WTC11 (cell line): ENCODE measurements at regions not wholly inside any gene's neighbourhood (a gene's known extent, or its start where the extent isn't known, plus 50 kb on each side); places are given as distances from the start of the nearest gene placed in this dataset.

ENCODE experiments used
- ATAC-seq: fragments of 200-7000 bp; cut with Tn5 transposase; 2 replicates; pipeline ENCODE4 v1.10.0; 2021; ENCODE audit warnings: mild to moderate bottlenecking, moderate library complexity
- CTCF ChIA-PET: fragments of 300-600 bp; sonication (Branson Sonifier 250); formaldehyde crosslinking; loops from one replicate; lab custom pipeline; 2021; ENCODE audit warnings: antibody characterized with exemption; lab: Charles Lee
- POLR2A ChIA-PET: fragments of 350-600 bp; sonication (Branson Sonifier 250); formaldehyde crosslinking; loops from one replicate; lab custom pipeline; 2021; ENCODE audit warnings: antibody characterized with exemption; lab: Charles Lee
- DNase-seq: peaks from one replicate; pipeline ENCODE4 v3.0.0; 2021; ENCODE audit warnings: low spot score
- H3K27ac Mint-ChIP-seq: 2 replicates; pipeline ENCODE4 v1.8.0; 2021; ENCODE audit warnings: mixed read lengths
- H3K27me3 Mint-ChIP-seq: 2 replicates; pipeline ENCODE4 v1.8.0; 2021; ENCODE audit warnings: low read depth, mild to moderate bottlenecking, moderate library complexity, mixed read lengths
- H3K36me3 Mint-ChIP-seq: 2 replicates; pipeline ENCODE4 v1.8.0; 2021; ENCODE audit warnings: mixed read lengths
- H3K4me1 Mint-ChIP-seq: 2 replicates; pipeline ENCODE4 v1.8.0; 2022; ENCODE audit warnings: mixed read lengths
- H3K4me3 Mint-ChIP-seq: 2 replicates; pipeline ENCODE4 v1.8.0; 2021; ENCODE audit warnings: mild to moderate bottlenecking, moderate library complexity, mixed read lengths
- H3K9me3 Mint-ChIP-seq: 2 replicates; pipeline ENCODE4 v1.8.0; 2021; ENCODE audit warnings: mixed read lengths
- CREB1 ChIP-seq: sonication (generic); formaldehyde crosslinking; IDR thresholded peaks from 2 replicates; pipeline ENCODE4 v1.8.0; 2023; ENCODE audit warnings: mild to moderate bottlenecking, missing genetic modification reagents
- CTCF ChIP-seq: fragments of 200-600 bp; IDR thresholded peaks from 2 replicates; pipeline ENCODE4 v1.8.0; 2022; ENCODE audit warnings: antibody characterized with exemption
- FOXP1 ChIP-seq: sonication (generic); formaldehyde crosslinking; IDR thresholded peaks from 2 replicates; pipeline ENCODE4 v1.8.0; 2022; ENCODE audit warnings: missing genetic modification reagents, mild to moderate bottlenecking, moderate library complexity, borderline replicate concordance
- FOXP4 ChIP-seq: sonication (generic); formaldehyde crosslinking; IDR thresholded peaks from 2 replicates; pipeline ENCODE4 v1.8.0; 2022; ENCODE audit warnings: mild to moderate bottlenecking, missing genetic modification reagents
- HMGA2 ChIP-seq: fragments of 250-450 bp; sonication (Bioruptor Pico); IDR thresholded peaks from 2 replicates; pipeline ENCODE4 v1.4.0; 2021; ENCODE audit warnings: mild to moderate bottlenecking, moderate library complexity
- IRF1 ChIP-seq: sonication (generic); formaldehyde crosslinking; IDR thresholded peaks from 2 replicates; pipeline ENCODE4 v1.8.0; 2023; ENCODE audit warnings: missing genetic modification reagents
- NFATC4 ChIP-seq: fragments of 250-450 bp; sonication (Bioruptor Pico); IDR thresholded peaks from 2 replicates; pipeline ENCODE4 v1.9.0; 2021; ENCODE audit warnings: mild to moderate bottlenecking
- NFE2L1 ChIP-seq: sonication (generic); formaldehyde crosslinking; IDR thresholded peaks from 2 replicates; pipeline ENCODE4 v1.8.1; 2023; ENCODE audit warnings: missing genetic modification reagents
- NR3C1 ChIP-seq: sonication (generic); formaldehyde crosslinking; conservative IDR thresholded peaks from 2 replicates; pipeline ENCODE4 v1.8.1; 2023; ENCODE audit warnings: low read depth, mild to moderate bottlenecking, missing genetic modification reagents
- RELA ChIP-seq: sonication (generic); formaldehyde crosslinking; IDR thresholded peaks from 2 replicates; pipeline ENCODE4 v1.8.1; 2022; ENCODE audit warnings: missing genetic modification reagents, mild to moderate bottlenecking, borderline replicate concordance
- TEAD1 ChIP-seq: sonication (generic); formaldehyde crosslinking; IDR thresholded peaks from 2 replicates; pipeline ENCODE4 v1.8.0; 2022; ENCODE audit warnings: mild to moderate bottlenecking, missing genetic modification reagents
- TEAD4 ChIP-seq: sonication (generic); formaldehyde crosslinking; IDR thresholded peaks from 2 replicates; pipeline ENCODE4 v1.8.0; 2022; ENCODE audit warnings: mild to moderate bottlenecking, missing genetic modification reagents
- TP53 ChIP-seq: sonication (generic); formaldehyde crosslinking; IDR thresholded peaks from 2 replicates; pipeline ENCODE4 v1.8.1; 2023; ENCODE audit warnings: mild to moderate bottlenecking, missing genetic modification reagents
- ZNF232 ChIP-seq: sonication (generic); formaldehyde crosslinking; IDR thresholded peaks from 2 replicates; pipeline ENCODE4 v1.8.0; 2022; ENCODE audit warnings: mild to moderate bottlenecking, missing genetic modification reagents
- ZNF396 ChIP-seq: fragments of 250-450 bp; sonication (Bioruptor Pico); IDR thresholded peaks from 2 replicates; pipeline ENCODE4 v1.8.0; 2021; ENCODE audit warnings: mild to moderate bottlenecking, moderate library complexity, borderline replicate concordance
- ZNF671 ChIP-seq: fragments of 250-450 bp; sonication (Bioruptor Pico); IDR thresholded peaks from 2 replicates; pipeline ENCODE4 v1.8.0; 2021; ENCODE audit warnings: mild to moderate bottlenecking
- TF ChIP-seq, protein P1 (sequence below): fragments of 250-450 bp; sonication (Bioruptor Pico); IDR thresholded peaks from 2 replicates; pipeline ENCODE4 v1.9.0; 2021; ENCODE audit warnings: moderate library complexity, mild to moderate bottlenecking, inconsistent platforms, borderline replicate concordance
- TF ChIP-seq, protein P2 (sequence below): fragments of 250-450 bp; sonication (Bioruptor Pico); IDR thresholded peaks from 2 replicates; pipeline ENCODE4 v1.9.0; 2021; ENCODE audit warnings: mild to moderate bottlenecking
- TF ChIP-seq, protein P3 (sequence below): fragments of 250-450 bp; sonication (Bioruptor Pico); IDR thresholded peaks from 2 replicates; pipeline ENCODE4 v2.1.2; 2022; ENCODE audit warnings: mild to moderate bottlenecking, moderate library complexity
- TF ChIP-seq, protein P4 (sequence below): fragments of 250-450 bp; sonication (Bioruptor Pico); IDR thresholded peaks from 2 replicates; pipeline ENCODE4 v1.9.0; 2021; ENCODE audit warnings: mild to moderate bottlenecking, borderline replicate concordance

GRCh38 chr4:36775544-36775943, 469.0 kb upstream of the NWD2 start (continued):
- TF ChIP-seq NR3C1 (CRISPR knock-in tag) (no peak), IRF1 (CRISPR knock-in tag) (no peak)
- TF ChIP-seq, all 79 proteins: peak for 0

DNA sequence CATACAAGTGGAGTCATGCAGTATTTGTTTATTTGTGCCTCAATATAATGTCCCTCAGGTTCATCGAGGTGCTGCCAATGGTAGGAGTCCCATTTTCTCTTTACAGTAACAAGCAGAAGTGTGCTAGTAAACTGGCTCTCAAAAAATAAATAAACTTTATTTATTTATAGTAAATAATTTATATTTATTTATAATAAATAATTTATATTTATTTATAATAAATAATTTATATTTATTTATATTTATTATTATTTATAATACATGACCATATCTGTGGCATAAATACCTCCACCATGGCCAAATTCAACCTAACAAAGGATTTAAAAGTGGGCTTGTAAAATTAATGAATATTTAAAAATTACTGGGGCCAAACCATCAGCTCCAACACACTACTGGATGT, 464.9 kb upstream of the NWD2 start:
- Mint-ChIP-seq H3K27ac (no peak overlapping the region), H3K36me3 (no peaks in the 10 kb centered on the region), H3K4me1 (peaks cover 8% of the 10 kb centered on the region; the same call in 1 of the 2 replicates), H3K27me3 (no peaks in the 10 kb centered on the region; the same call in 1 of the 2 replicates), H3K9me3 (peaks cover 4% of the 10 kb centered on the region; the same call in 1 of the 2 replicates), H3K4me3 (no peak overlapping the region)
- TF ChIP-seq HMGA2, result peak; percentile 93
- no peak for TF ChIP-seq TP53
- DNase-seq, result no peak
- CTCF ChIA-PET, result no interaction called here
- POLR2A ChIA-PET, result no interaction called here
- no peak for ATAC-seq

DNA sequence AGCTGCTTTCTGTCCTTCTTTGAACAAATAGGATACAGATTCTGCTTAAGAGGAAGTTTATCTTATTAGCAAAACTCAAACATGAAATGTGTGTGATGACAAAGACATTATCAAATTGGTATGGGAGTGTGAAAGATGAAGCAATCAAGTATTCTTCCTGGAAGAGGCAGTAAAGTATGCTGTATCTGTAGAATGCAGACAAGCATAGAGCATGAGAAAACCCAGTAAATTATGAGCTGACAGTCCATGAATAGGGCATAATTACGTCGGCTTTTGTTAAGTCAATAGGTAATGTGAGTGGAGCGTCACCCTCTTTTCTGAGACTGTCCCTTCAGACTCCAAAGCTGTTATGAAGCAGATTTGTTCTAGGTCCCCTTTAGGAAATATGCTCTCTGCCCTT, 458.6 kb upstream of the NWD2 start:
- ATAC-seq, result no peak
- CTCF ChIA-PET, result no interaction called here
- H3K4me3 Mint-ChIP-seq, result no peak overlapping the region
- H3K27me3 Mint-ChIP-seq, result no peaks in the 10 kb centered on the region
- H3K36me3 Mint-ChIP-seq, result no peaks in the 10 kb centered on the region
- POLR2A ChIA-PET, result no interaction called here
- no peaks in the 10 kb centered on the region for H3K9me3 Mint-ChIP-seq
- H3K27ac Mint-ChIP-seq, result no peak overlapping the region
- no peak for DNase-seq
- TF ChIP-seq, protein P1, sequence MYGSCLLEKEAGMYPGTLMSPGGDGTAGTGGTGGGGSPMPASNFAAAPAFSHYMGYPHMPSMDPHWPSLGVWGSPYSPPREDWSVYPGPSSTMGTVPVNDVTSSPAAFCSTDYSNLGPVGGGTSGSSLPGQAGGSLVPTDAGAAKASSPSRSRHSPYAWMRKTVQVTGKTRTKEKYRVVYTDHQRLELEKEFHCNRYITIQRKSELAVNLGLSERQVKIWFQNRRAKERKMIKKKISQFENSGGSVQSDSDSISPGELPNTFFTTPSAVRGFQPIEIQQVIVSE (CRISPR knock-in tag), result no peak
- TF ChIP-seq ZNF671 (CRISPR knock-in tag) (no peak), FOXP4 (CRISPR knock-in tag) (no peak), CREB1 (CRISPR knock-in tag) (no peak), CTCF (no peak), RELA (no peak), FOXP1 (CRISPR knock-in tag) (no peak), NFE2L1 (CRISPR knock-in tag) (no peak)
- TF ChIP-seq, protein P2, sequence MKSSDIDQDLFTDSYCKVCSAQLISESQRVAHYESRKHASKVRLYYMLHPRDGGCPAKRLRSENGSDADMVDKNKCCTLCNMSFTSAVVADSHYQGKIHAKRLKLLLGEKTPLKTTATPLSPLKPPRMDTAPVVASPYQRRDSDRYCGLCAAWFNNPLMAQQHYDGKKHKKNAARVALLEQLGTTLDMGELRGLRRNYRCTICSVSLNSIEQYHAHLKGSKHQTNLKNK, result no peak
- TF ChIP-seq, protein P3, sequence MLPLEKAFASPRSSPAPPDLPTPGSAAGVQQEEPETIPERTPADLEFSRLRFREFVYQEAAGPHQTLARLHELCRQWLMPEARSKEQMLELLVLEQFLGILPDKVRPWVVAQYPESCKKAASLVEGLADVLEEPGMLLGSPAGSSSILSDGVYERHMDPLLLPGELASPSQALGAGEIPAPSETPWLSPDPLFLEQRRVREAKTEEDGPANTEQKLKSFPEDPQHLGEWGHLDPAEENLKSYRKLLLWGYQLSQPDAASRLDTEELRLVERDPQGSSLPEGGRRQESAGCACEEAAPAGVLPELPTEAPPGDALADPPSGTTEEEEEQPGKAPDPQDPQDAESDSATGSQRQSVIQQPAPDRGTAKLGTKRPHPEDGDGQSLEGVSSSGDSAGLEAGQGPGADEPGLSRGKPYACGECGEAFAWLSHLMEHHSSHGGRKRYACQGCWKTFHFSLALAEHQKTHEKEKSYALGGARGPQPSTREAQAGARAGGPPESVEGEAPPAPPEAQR (CRISPR knock-in tag), result no peak
- no peaks in the 10 kb centered on the region for H3K4me1 Mint-ChIP-seq

- Mint-ChIP-seq H3K27ac (no peak overlapping the region), H3K36me3 (no peaks in the 10 kb centered on the region), H3K4me3 (no peak overlapping the region), H3K9me3 (no peaks in the 10 kb centered on the region), H3K4me1 (no peaks in the 10 kb centered on the region), H3K27me3 (no peaks in the 10 kb centered on the region)
- POLR2A ChIA-PET, result no interaction called here
- no peak for ATAC-seq
- DNase-seq, result no peak
- CTCF ChIA-PET, result no interaction called here
- TF ChIP-seq, protein P4, sequence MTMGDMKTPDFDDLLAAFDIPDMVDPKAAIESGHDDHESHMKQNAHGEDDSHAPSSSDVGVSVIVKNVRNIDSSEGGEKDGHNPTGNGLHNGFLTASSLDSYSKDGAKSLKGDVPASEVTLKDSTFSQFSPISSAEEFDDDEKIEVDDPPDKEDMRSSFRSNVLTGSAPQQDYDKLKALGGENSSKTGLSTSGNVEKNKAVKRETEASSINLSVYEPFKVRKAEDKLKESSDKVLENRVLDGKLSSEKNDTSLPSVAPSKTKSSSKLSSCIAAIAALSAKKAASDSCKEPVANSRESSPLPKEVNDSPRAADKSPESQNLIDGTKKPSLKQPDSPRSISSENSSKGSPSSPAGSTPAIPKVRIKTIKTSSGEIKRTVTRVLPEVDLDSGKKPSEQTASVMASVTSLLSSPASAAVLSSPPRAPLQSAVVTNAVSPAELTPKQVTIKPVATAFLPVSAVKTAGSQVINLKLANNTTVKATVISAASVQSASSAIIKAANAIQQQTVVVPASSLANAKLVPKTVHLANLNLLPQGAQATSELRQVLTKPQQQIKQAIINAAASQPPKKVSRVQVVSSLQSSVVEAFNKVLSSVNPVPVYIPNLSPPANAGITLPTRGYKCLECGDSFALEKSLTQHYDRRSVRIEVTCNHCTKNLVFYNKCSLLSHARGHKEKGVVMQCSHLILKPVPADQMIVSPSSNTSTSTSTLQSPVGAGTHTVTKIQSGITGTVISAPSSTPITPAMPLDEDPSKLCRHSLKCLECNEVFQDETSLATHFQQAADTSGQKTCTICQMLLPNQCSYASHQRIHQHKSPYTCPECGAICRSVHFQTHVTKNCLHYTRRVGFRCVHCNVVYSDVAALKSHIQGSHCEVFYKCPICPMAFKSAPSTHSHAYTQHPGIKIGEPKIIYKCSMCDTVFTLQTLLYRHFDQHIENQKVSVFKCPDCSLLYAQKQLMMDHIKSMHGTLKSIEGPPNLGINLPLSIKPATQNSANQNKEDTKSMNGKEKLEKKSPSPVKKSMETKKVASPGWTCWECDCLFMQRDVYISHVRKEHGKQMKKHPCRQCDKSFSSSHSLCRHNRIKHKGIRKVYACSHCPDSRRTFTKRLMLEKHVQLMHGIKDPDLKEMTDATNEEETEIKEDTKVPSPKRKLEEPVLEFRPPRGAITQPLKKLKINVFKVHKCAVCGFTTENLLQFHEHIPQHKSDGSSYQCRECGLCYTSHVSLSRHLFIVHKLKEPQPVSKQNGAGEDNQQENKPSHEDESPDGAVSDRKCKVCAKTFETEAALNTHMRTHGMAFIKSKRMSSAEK, result no peak
- TF ChIP-seq TEAD4 (CRISPR knock-in tag), result no peak
- TF ChIP-seq NFATC4 (CRISPR knock-in tag), result no peak
- no peak for TF ChIP-seq ZNF396
- no peak for TF ChIP-seq TEAD1 (CRISPR knock-in tag)
- TF ChIP-seq NFE2L1 (CRISPR knock-in tag), result no peak
- no peak for TF ChIP-seq ZNF232
These were observed 458.0 kb upstream of the NWD2 start for GRCh38 chr4:36786519-36786918.
